ENCODE measurements at regions not wholly inside any gene's neighbourhood (a gene's known extent, or its start where the extent isn't known, plus 50 kb on each side); places are given as distances from the start of the nearest gene placed in this dataset.

- TF ChIP-seq CTCF (IDR thresholded peaks at IDR 0.05 in 2 of 3, conservative IDR thresholded peaks at IDR 0.05 in 1 of 3; ENCODE audit: control insufficient read depth in 2 of 3, extremely low read depth in 1 of 3, insufficient read depth in 1 of 3, low read depth in 3 of 3, low read length in 3 of 3) (no peak), ZNF592 (IDR thresholded peaks at IDR 0.05) (no peak), POLR2A (IDR thresholded peaks at IDR 0.05; ENCODE audit: low read depth, low read length) (no peak), IKZF1 (conservative IDR thresholded peaks at IDR 0.05) (no peak), POLR2AphosphoS5 (IDR thresholded peaks at IDR 0.05; ENCODE audit: low read length) (no peak), HDAC6 (IDR thresholded peaks at IDR 0.05; ENCODE audit: unreplicated experiment) (no peak), EZH2 (IDR thresholded peaks at IDR 0.05; ENCODE audit: borderline replicate concordance, control insufficient read depth, low read depth, low read length) (no peak), CBX5 (IDR thresholded peaks at IDR 0.05; ENCODE audit: low read depth) (no peak)
Measured at GRCh38 chr3:65020281-65021160, 332.7 kb upstream of the ADAMTS9 start.

Measured in GM12878 (cell line).